Kidney epithelial cell (primary cell): ENCODE measurements at regions not wholly inside any gene's neighbourhood (a gene's known extent, or its start where the extent isn't known, plus 50 kb on each side); places are given as distances from the start of the nearest gene placed in this dataset.

Experiments
- DNase-seq: peaks from one replicate; pipeline ENCODE4 v3.0.0-alpha.2; 2010; ENCODE audit warnings: low read depth
- H3K27me3 ChIP-seq: 2 replicates; pipeline ENCODE4 v1.6.0; 2011; ENCODE audit warnings: low read length; ENCODE audit not compliant: control insufficient read depth, insufficient read depth
- H3K36me3 ChIP-seq: 2 replicates; pipeline ENCODE4 v1.5.1; 2011; ENCODE audit warnings: low read length; ENCODE audit not compliant: control insufficient read depth, insufficient read depth
- H3K4me3 ChIP-seq: 2 replicates; pipeline ENCODE4 v1.5.1; 2011; ENCODE audit warnings: low read depth, mild to moderate bottlenecking, control low read depth, low read length
- TF ChIP-seq, protein P1 (sequence below): IDR thresholded peaks from 2 replicates; pipeline ENCODE4 v1.5.1; 2011; ENCODE audit warnings: mild to moderate bottlenecking, moderate library complexity, low read length, control low read depth, inconsistent platforms; ENCODE audit not compliant: insufficient read depth, poor library complexity, severe bottlenecking

DNA sequence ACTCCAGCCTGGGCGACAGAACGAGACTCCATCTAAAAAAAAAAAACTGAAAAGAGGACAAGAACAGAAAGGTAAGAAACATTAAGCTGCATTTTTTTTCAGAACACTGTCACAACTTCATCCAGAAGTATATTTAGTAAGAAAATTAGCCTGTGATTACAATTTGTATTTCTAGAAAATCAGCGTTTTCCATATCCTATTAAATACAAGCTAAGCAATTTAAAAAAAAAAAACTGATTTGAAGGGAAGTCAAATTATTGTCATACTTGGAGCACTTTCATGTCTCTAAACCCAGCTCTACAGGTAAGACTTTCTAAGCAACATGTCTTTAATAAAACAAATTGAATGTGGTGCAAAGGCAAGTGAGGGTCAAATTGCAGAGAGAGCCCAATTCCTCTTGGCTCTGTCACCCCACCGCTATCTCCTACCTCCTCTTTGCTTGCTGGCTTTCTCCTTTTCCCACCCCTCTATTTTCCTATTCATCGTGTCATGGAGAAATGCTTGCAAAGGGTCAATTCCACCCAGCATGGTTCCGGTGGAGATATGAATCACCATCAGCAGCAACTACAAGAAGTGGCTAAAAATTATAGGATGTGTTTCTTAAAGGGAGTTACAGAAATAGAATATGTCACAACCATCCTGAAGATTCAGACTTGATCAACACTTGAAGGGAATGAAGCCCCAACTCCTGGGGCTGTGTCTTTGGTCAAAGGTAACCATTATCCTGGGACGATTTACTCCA, 68.4 kb upstream of the BCL11A start:
- no peak for DNase-seq
- TF ChIP-seq, protein P1, sequence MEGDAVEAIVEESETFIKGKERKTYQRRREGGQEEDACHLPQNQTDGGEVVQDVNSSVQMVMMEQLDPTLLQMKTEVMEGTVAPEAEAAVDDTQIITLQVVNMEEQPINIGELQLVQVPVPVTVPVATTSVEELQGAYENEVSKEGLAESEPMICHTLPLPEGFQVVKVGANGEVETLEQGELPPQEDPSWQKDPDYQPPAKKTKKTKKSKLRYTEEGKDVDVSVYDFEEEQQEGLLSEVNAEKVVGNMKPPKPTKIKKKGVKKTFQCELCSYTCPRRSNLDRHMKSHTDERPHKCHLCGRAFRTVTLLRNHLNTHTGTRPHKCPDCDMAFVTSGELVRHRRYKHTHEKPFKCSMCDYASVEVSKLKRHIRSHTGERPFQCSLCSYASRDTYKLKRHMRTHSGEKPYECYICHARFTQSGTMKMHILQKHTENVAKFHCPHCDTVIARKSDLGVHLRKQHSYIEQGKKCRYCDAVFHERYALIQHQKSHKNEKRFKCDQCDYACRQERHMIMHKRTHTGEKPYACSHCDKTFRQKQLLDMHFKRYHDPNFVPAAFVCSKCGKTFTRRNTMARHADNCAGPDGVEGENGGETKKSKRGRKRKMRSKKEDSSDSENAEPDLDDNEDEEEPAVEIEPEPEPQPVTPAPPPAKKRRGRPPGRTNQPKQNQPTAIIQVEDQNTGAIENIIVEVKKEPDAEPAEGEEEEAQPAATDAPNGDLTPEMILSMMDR = no peak
- no peaks in the 10 kb centered on the region for H3K36me3 ChIP-seq
- H3K4me3 ChIP-seq = no peak overlapping the region
- H3K27me3 ChIP-seq = no peaks in the 10 kb centered on the region

DNA sequence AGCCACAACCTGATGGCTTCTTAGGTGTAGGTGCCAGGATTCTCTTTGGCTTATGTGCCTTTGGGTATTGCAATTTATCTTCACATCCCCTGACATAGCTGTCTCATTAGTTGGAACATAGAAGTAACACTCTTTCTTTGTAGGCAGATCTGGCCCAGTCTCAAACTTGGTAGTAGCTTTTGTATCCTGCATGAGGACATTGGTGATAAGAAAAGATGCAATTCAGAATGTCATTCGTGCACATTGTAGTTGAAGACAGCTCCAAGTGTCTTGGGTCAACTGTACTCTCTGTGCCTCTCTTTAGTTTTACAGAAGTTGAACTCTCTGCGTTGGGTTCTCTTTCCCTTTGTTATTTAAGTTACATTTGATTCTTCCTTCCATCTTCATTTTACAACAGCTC, 69.6 kb upstream of the BCL11A start:
- H3K27me3 ChIP-seq = no peaks in the 10 kb centered on the region
- DNase-seq = no peak
- TF ChIP-seq, protein P1 = no peak
- H3K4me3 ChIP-seq = no peak overlapping the region
- H3K36me3 ChIP-seq = no peaks in the 10 kb centered on the region

DNA sequence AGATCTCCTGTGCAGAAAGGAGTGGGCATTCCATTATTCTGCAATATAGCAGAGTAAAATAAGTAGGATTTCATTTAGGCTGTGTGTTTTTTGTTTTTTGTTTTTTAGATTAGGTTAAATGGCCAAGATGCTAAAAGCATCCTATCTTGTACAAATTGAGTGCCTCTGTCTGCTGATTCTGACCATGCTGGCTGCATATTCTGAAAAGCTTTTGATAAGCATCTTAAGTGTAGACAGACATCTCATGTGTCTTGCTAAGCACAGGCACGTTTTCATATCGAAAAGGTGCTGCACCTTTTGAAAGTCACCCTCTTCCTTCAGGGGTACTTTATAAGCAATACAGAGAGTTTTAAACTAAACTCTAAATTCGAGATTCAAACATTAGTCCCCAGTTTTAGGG, 74.0 kb upstream of the BCL11A start:
- TF ChIP-seq, protein P1 = no peak
- Histone ChIP-seq H3K4me3 (no peak overlapping the region), H3K27me3 (no peaks in the 10 kb centered on the region), H3K36me3 (no peaks in the 10 kb centered on the region)
- no peak for DNase-seq

DNA sequence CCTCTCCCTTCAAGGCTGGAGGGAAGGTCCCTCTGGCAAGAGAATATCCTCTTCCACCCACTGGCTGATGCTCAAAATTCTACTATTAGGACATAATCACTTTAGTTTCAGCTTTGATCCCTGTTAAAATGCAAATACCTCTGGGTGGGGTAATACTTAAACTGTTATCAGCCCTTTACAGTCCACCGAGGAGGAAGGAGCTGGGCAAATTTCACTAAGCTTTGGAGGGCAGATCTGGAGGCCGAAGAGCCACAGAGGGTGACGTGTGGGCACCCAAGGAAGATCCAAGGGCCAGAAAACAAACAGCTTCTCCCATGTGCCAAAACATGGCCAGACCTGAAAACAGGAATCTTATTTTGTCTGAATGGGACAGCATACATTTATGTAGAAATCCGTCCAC, 74.6 kb upstream of the BCL11A start:
- H3K27me3 ChIP-seq = no peaks in the 10 kb centered on the region
- H3K36me3 ChIP-seq = no peaks in the 10 kb centered on the region
- H3K4me3 ChIP-seq = no peak overlapping the region
- TF ChIP-seq, protein P1 = no peak
- DNase-seq = no peak

DNA sequence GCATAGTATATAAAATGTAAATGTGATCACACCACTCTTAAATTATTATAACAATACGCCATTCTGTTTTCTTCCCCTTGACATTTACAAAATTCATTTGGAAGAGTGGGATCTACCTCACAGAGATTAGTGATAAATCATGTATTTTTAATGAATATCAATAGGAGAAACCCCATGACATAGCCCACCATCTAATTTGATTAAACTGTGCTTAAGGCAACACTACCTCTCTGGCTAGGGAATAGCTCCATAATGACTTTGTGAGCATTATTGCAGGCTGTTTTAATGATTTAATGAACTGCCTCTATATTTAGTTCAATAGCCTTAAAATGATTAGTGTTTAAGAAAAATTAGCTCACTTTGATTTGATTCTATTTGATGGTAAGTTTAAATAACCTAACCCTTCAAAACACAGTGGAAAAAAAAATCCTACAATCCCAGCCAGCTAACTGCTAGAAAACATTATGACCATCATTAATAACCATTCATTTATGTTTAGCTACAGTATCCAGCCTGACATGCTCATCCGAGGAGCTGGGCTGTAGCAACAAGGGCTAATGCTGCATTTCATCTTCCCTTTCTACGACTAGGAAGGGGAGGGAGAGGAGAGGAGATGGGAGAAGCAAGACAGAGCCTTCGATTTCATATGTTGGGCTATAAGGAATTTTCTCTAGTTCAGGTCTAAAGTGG, 75.3 kb upstream of the BCL11A start:
- Histone ChIP-seq H3K36me3 (no peaks in the 10 kb centered on the region), H3K4me3 (no peak overlapping the region), H3K27me3 (no peaks in the 10 kb centered on the region)
- TF ChIP-seq, protein P1 = no peak
- no peak for DNase-seq
